Upper lobe of left lung (tissue), 4 donors: ENCODE measurements at regions not wholly inside any gene's neighbourhood (a gene's known extent, or its start where the extent isn't known, plus 50 kb on each side); places are given as distances from the start of the nearest gene placed in this dataset.

Experiments
- CTCF ChIP-seq, 6 experiments: fragments of 450-650 bp in 4 of 6; fragments of 200-600 bp in 2 of 6; sonication (generic) in 2 of 6; IDR thresholded peaks; one replicate each; pipeline ENCODE4 v1.5.1; 2016 to 2019; ENCODE audit warnings: antibody characterized with exemption in 6 of 6
- EP300 ChIP-seq, 4 donors: sonication (generic); formaldehyde crosslinking; IDR thresholded peaks; one replicate each; pipeline ENCODE4 v1.5.1; 2017; ENCODE audit warnings: antibody characterized with exemption in 4 of 4, control low read depth in 2 of 4
- POLR2A ChIP-seq, 4 donors: fragments of 450-650 bp; IDR thresholded peaks; one replicate each; pipeline ENCODE4 v1.5.1; 2016 to 2017; ENCODE audit warnings: antibody characterized with exemption in 4 of 4, mild to moderate bottlenecking in 2 of 4
- POLR2AphosphoS5 ChIP-seq, 2 donors: sonication (generic); formaldehyde crosslinking; IDR thresholded peaks; one replicate each; pipeline ENCODE4 v1.5.1; 2017; ENCODE audit warnings: antibody characterized with exemption in 2 of 2

- TF ChIP-seq EP300 (IDR thresholded peaks at IDR 0.05) (no peak), CTCF (IDR thresholded peaks at IDR 0.05) (no peak), POLR2A (IDR thresholded peaks at IDR 0.05) (no peak), POLR2AphosphoS5 (IDR thresholded peaks at IDR 0.05) (no peak)
Measured at GRCh38 chr20:7124120-7124519, 356.6 kb downstream of the BMP2 start.
